HepG2 (cell line): ENCODE measurements at regions not wholly inside any gene's neighbourhood (a gene's known extent, or its start where the extent isn't known, plus 50 kb on each side); places are given as distances from the start of the nearest gene placed in this dataset.

Source experiments
- ATAC-seq: fragments of 200-7000 bp; cut with Tn5 transposase; 3 replicates; pipeline ENCODE4 v1.9.1; 2020; ENCODE audit warnings: mild to moderate bottlenecking, moderate library complexity
- BruUV-seq: library from RNA; stranded (reverse); fragments of 400-500 nt; replicated peaks from 2 replicates; lab custom pipeline; 2021; lab: Mats Ljungman, UMichigan
- CTCF ChIA-PET: fragments of 300-600 bp; formaldehyde crosslinking; extraction: SDS; loops from one replicate; lab custom pipeline; 2021; ENCODE audit warnings: low total read pairs, inconsistent platforms, low intra/inter-chr PET ratio; lab: Yijun Ruan, JAX
- POLR2A ChIA-PET: fragments of 350-600 bp; sonication (Branson Sonifier 250); formaldehyde crosslinking; loops from one replicate; lab custom pipeline; 2020; ENCODE audit warnings: antibody characterized with exemption, inconsistent platforms; lab: Yijun Ruan, JAX
- DNase-seq: peaks from one replicate; pipeline ENCODE4 v3.0.0-alpha.2; 2015; ENCODE audit warnings: low spot score
- FAIRE-seq: peaks from 3 replicates; lab custom pipeline; 2011; peaks lifted over from hg19 to GRCh38; lab: Jason Lieb, UNC
- H2AFZ ChIP-seq: one replicate; pipeline ENCODE4 v1.6.1; 2011; ENCODE audit warnings: low read length, inconsistent platforms
- H3K27ac ChIP-seq: fragments of 300-600 bp; 3 replicates; pipeline ENCODE4 v1.8.0; 2011; ENCODE audit warnings: mixed run types, mild to moderate bottlenecking, mixed read lengths, low read length, inconsistent platforms; ENCODE audit not compliant: insufficient read depth; ENCODE audit errors: extremely low read length
- H3K27me3 ChIP-seq, 2 experiments: fragments of 200-600 bp in 1 of 2; 2 replicates in 1 of 2; 3 replicates in 1 of 2; pipeline versions ENCODE4 v1.6.0 to v1.8.0; 2011; ENCODE audit warnings: low read length in 2 of 2, mild to moderate bottlenecking in 2 of 2, moderate library complexity in 2 of 2, inconsistent platforms in 1 of 2; ENCODE audit not compliant: insufficient read depth in 2 of 2, control insufficient read depth in 1 of 2
- H3K36me3 ChIP-seq, 2 experiments: fragments of 200-600 bp in 1 of 2; replicated peaks in 1 of 2; 2 replicates in 1 of 2; 3 replicates in 1 of 2; pipeline versions ENCODE4 v1.5.1 to v1.8.0; 2011; ENCODE audit warnings: low read length in 2 of 2, inconsistent platforms in 1 of 2; ENCODE audit not compliant: insufficient read depth in 2 of 2, control insufficient read depth in 1 of 2
- H3K4me1 ChIP-seq: 2 replicates; pipeline ENCODE4 v1.5.1; 2012; ENCODE audit warnings: low read length, inconsistent platforms; ENCODE audit not compliant: insufficient read depth
- H3K4me2 ChIP-seq: 2 replicates; pipeline ENCODE4 v1.6.0; 2011; ENCODE audit warnings: low read depth, low read length, inconsistent platforms
- H3K4me3 ChIP-seq, 3 experiments: fragments of 200-600 bp in 1 of 3; sonication (generic), shearing (Covaris generic) in 1 of 3; replicated peaks in 1 of 3; 2 replicates each; pipeline ENCODE4 v1.5.1; 2011 to 2016; ENCODE audit warnings: low read length in 3 of 3, inconsistent platforms in 2 of 3, low read depth in 2 of 3, mild to moderate bottlenecking in 2 of 3, control low read depth in 1 of 3, mixed read lengths in 1 of 3; ENCODE audit not compliant: insufficient read depth in 1 of 3
- H3K79me2 ChIP-seq: one replicate; pipeline ENCODE4 v1.6.1; 2011; ENCODE audit warnings: low read length, inconsistent platforms; ENCODE audit not compliant: insufficient read depth
- H3K9ac ChIP-seq: 2 replicates; pipeline ENCODE4 v1.6.0; 2011; ENCODE audit warnings: mild to moderate bottlenecking, low read depth, low read length, inconsistent platforms; ENCODE audit not compliant: insufficient read depth
- H3K9me3 ChIP-seq: 2 replicates; pipeline ENCODE4 v1.5.1; 2012; ENCODE audit warnings: mild to moderate bottlenecking, low read length
- H4K20me1 ChIP-seq: 2 replicates; pipeline ENCODE4 v1.6.0; 2011; ENCODE audit warnings: inconsistent platforms, mild to moderate bottlenecking, low read length, moderate library complexity; ENCODE audit not compliant: insufficient read depth
- CBX2 ChIP-seq, 2 experiments: fragments of 200-600 bp in 1 of 2; sonication (generic); formaldehyde crosslinking in 1 of 2; IDR thresholded peaks; 2 replicates each; pipeline versions ENCODE4 v1.7.0 to v1.8.1; 2018 to 2022; ENCODE audit warnings: low read depth in 2 of 2, low read length in 1 of 2, mild to moderate bottlenecking in 1 of 2, missing genetic modification reagents in 1 of 2
- DRAP1 ChIP-seq: IDR thresholded peaks from 2 replicates; pipeline ENCODE4 v1.6.1; 2016; ENCODE audit warnings: missing genetic modification reagents, missing compliant biosample characterization
- GATAD1 ChIP-seq: IDR thresholded peaks from 2 replicates; pipeline ENCODE4 v1.6.1; 2016; ENCODE audit warnings: missing genetic modification reagents, missing compliant biosample characterization
- GTF2F1 ChIP-seq: fragments of 150-350 bp; IDR thresholded peaks from 2 replicates; pipeline ENCODE4 v1.6.1; 2014; ENCODE audit warnings: low read length
- HOXD1 ChIP-seq: sonication (generic); formaldehyde crosslinking; IDR thresholded peaks from 2 replicates; pipeline ENCODE4 v1.5.0; 2020; ENCODE audit warnings: missing genetic modification reagents
- SCMH1 ChIP-seq: sonication (generic); formaldehyde crosslinking; IDR thresholded peaks from 2 replicates; pipeline ENCODE4 v1.9.0; 2021; ENCODE audit warnings: missing genetic modification reagents, mild to moderate bottlenecking, borderline replicate concordance
- ZNF256 ChIP-seq: sonication (generic); formaldehyde crosslinking; conservative IDR thresholded peaks from 2 replicates; pipeline ENCODE4 v1.4.0; 2020; ENCODE audit warnings: missing genetic modification reagents
- ZNF274 ChIP-seq: sonication (generic); formaldehyde crosslinking; IDR thresholded peaks from 2 replicates; pipeline ENCODE4 v1.5.1; 2020; ENCODE audit warnings: mild to moderate bottlenecking, missing genetic modification reagents
- ZNF362 ChIP-seq: sonication (generic); formaldehyde crosslinking; IDR thresholded peaks from 2 replicates; pipeline ENCODE4 v1.4.0; 2020; ENCODE audit warnings: missing genetic modification reagents, mild to moderate bottlenecking, borderline replicate concordance
- ZNF609 ChIP-seq: sonication (generic); formaldehyde crosslinking; IDR thresholded peaks from 2 replicates; pipeline ENCODE4 v1.4.0; 2020; ENCODE audit warnings: mild to moderate bottlenecking, missing genetic modification reagents, borderline replicate concordance
- WGBS: methylation state at CpG from one replicate; pipeline ENCODE4 v1.1.6; 2017; ENCODE audit warnings: low lambda C conversion rate; 5-methylcytosine and 5-hydroxymethylcytosine counted together
- in situ Hi-C: cut with HindIII; loops from 2 replicates; pipeline ENCODE4 v1.10.0; 2017; ENCODE audit warnings: low pct_unique_long_range_greater_than_20kb; ENCODE audit not compliant: extremely low pct_ligation_motif_present
- intact Hi-C: fragments of 100-400 bp; cut with micrococcal nuclease; formaldehyde crosslinking; loops from one replicate; pipeline ENCODE4 v1.10.0; 2022; ENCODE audit not compliant: unreplicated experiment
- TF ChIP-seq, protein P1 (sequence below): sonication (generic); formaldehyde crosslinking; IDR thresholded peaks from 2 replicates; pipeline ENCODE4 v1.4.0; 2020; ENCODE audit warnings: missing genetic modification reagents

DNA sequence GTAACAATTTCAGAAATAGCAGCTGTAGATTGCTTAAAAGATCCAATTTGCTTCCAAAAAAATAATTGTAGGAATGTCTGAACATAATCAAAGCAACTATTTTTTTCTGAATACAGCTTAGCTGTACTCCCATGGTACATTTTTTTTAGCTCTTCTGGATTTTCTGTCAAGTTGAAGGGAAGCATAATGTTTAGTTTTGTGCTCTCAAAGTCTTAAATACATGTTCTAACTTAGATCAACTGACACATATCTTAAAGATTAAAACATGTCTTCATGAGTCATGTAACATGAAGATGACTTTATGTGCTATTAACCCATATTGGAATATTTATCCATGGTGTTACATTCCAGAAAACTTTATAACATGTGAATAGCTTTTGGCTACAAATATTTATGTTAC lies 255.7 kb downstream of the BTG1 start:
- DNase-seq (no peak), ATAC-seq (no peak), FAIRE-seq (no peak)
- no peaks in the 10 kb centered on the region for H4K20me1 ChIP-seq
- ChIA-PET CTCF (no interaction called here), POLR2A (no interaction called here)
- H3K27ac ChIP-seq, result no peak overlapping the region
- H3K36me3 ChIP-seq, result no peaks in the 10 kb centered on the region
- TF ChIP-seq ZNF274 (CRISPR knock-in tag) (no peak), CBX2 (IDR thresholded peaks at IDR 0.05; ENCODE audit: low read depth, low read length) (no peak), CBX2 (CRISPR knock-in tag; IDR thresholded peaks at IDR 0.05; ENCODE audit: low read depth) (no peak), ZNF256 (CRISPR knock-in tag) (no peak), HOXD1 (no peak), SCMH1 (CRISPR knock-in tag) (no peak)
- in situ Hi-C loops (no loop called here), intact Hi-C loops (no loop called here)
- no peaks in the 10 kb centered on the region for H3K79me2 ChIP-seq
- no peak overlapping the region for H3K4me2 ChIP-seq
- no peak overlapping the region for H3K4me3 ChIP-seq
- no peaks in the 10 kb centered on the region for H3K9me3 ChIP-seq
- no peak overlapping the region for H3K9ac ChIP-seq
- no peak overlapping the region for H2AFZ ChIP-seq
- H3K4me1 ChIP-seq, result no peaks in the 10 kb centered on the region
- no peaks in the 10 kb centered on the region for H3K27me3 ChIP-seq
- no TSS peak for BruUV-seq

DNA sequence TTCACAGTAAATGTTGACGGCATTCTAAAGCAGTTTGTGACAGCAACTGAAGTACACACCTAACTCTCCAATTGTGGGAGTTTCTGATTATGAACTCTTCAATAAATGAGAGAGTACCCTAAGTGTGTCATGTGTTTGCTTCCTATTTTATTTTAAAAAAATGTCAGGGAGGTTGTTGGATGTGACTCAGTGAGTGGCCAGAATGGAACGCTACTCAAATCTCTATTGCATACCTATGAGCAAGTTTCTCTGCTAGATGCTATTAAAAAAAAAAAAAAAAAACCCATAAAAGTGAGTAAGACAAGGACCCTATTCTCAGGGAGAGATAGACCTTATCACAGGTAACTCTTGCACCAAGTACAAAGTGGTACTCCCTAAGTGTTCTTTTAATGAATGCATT lies 256.6 kb downstream of the BTG1 start:
- H3K9ac ChIP-seq, result no peak overlapping the region
- no peaks in the 10 kb centered on the region for H3K36me3 ChIP-seq
- no peaks in the 10 kb centered on the region for H4K20me1 ChIP-seq
- intact Hi-C loops, result no loop called here
- H3K79me2 ChIP-seq, result no peaks in the 10 kb centered on the region
- in situ Hi-C loops, result no loop called here
- H3K27me3 ChIP-seq, result no peaks in the 10 kb centered on the region
- ATAC-seq, result no peak
- no TSS peak for BruUV-seq
- no peaks in the 10 kb centered on the region for H3K4me1 ChIP-seq
- H3K4me2 ChIP-seq, result no peak overlapping the region
- FAIRE-seq, result no peak
- WGBS, result 15% methylated on average over 2 of the region's 2 CpGs
- no peak for DNase-seq
- H3K27ac ChIP-seq, result no peak overlapping the region
- CTCF ChIA-PET, result no interaction called here
- POLR2A ChIA-PET, result no interaction called here
- H3K4me3 ChIP-seq, result no peak overlapping the region
- H3K9me3 ChIP-seq, result no peaks in the 10 kb centered on the region
- H2AFZ ChIP-seq, result no peak overlapping the region
- TF ChIP-seq DRAP1 (no peak), ZNF609 (CRISPR knock-in tag) (no peak), GTF2F1 (no peak), GATAD1 (CRISPR knock-in tag) (no peak), ZNF362 (CRISPR knock-in tag) (no peak)
- TF ChIP-seq, protein P1, sequence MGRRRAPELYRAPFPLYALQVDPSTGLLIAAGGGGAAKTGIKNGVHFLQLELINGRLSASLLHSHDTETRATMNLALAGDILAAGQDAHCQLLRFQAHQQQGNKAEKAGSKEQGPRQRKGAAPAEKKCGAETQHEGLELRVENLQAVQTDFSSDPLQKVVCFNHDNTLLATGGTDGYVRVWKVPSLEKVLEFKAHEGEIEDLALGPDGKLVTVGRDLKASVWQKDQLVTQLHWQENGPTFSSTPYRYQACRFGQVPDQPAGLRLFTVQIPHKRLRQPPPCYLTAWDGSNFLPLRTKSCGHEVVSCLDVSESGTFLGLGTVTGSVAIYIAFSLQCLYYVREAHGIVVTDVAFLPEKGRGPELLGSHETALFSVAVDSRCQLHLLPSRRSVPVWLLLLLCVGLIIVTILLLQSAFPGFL (CRISPR knock-in tag), result no peak
